GM23338 (cell line): ENCODE measurements at regions not wholly inside any gene's neighbourhood (a gene's known extent, or its start where the extent isn't known, plus 50 kb on each side); places are given as distances from the start of the nearest gene placed in this dataset.

Experiments used
- ATAC-seq: fragments of 200-7000 bp; cut with Tn5 transposase; 3 replicates; pipeline ENCODE4 v1.9.1; 2020
- DNase-seq: peaks from one replicate; pipeline ENCODE4 v3.0.0-alpha.2; 2015; ENCODE audit warnings: low spot score
- H2AFZ ChIP-seq: fragments of 200-600 bp; sonication (generic); 2 replicates; pipeline ENCODE4 v1.8.0; 2016; ENCODE audit warnings: antibody characterized with exemption, mild to moderate bottlenecking, moderate library complexity
- H3F3A ChIP-seq: fragments of 200-600 bp; sonication (generic); replicated peaks from 2 replicates; pipeline ENCODE4 v1.8.0; 2017; ENCODE audit warnings: antibody characterized with exemption, mixed run types, low read depth
- H3K27ac ChIP-seq: fragments of 200-600 bp; sonication (generic); 2 replicates; pipeline ENCODE4 v1.6.1; 2016; ENCODE audit warnings: low read depth
- H3K27me3 ChIP-seq: fragments of 200-600 bp; sonication (generic); 2 replicates; pipeline ENCODE4 v1.8.0; 2016; ENCODE audit warnings: mild to moderate bottlenecking, mixed run types, moderate library complexity; ENCODE audit not compliant: insufficient read depth
- H3K36me3 ChIP-seq: fragments of 200-600 bp; sonication (generic); 2 replicates; pipeline ENCODE4 v1.8.0; 2016; ENCODE audit warnings: mild to moderate bottlenecking; ENCODE audit not compliant: insufficient read depth
- H3K4me1 ChIP-seq: fragments of 200-600 bp; sonication (generic); 2 replicates; pipeline ENCODE4 v1.8.0; 2016; ENCODE audit warnings: mild to moderate bottlenecking, moderate library complexity; ENCODE audit not compliant: insufficient read depth
- H3K4me2 ChIP-seq: fragments of 200-600 bp; sonication (generic); 2 replicates; pipeline ENCODE4 v1.7.1; 2017; ENCODE audit warnings: mixed run types
- H3K4me3 ChIP-seq: fragments of 200-600 bp; sonication (generic); 2 replicates; pipeline ENCODE4 v1.6.1; 2016; ENCODE audit warnings: mixed run types
- H3K79me2 ChIP-seq: fragments of 200-600 bp; sonication (generic); replicated peaks from 2 replicates; pipeline ENCODE4 v1.8.0; 2017; ENCODE audit warnings: mild to moderate bottlenecking; ENCODE audit not compliant: insufficient read depth
- H3K9me2 ChIP-seq: fragments of 200-600 bp; sonication (generic); 2 replicates; pipeline ENCODE4 v1.8.0; 2017; ENCODE audit not compliant: insufficient read depth
- H4K20me1 ChIP-seq: fragments of 200-600 bp; sonication (generic); replicated peaks from 2 replicates; pipeline ENCODE4 v1.8.0; 2017; ENCODE audit warnings: mild to moderate bottlenecking; ENCODE audit not compliant: insufficient read depth
- H3K27ac Mint-ChIP-seq: 2 replicates; pipeline ENCODE4 v1.8.0; 2020; ENCODE audit warnings: inconsistent platforms, mild to moderate bottlenecking, moderate library complexity, mixed read lengths
- H3K27me3 Mint-ChIP-seq: 3 replicates; pipeline ENCODE4 v1.8.0; 2022; ENCODE audit warnings: low read depth, mild to moderate bottlenecking, moderate library complexity, mixed read lengths, inconsistent platforms; ENCODE audit not compliant: insufficient read depth, poor library complexity
- H3K36me3 Mint-ChIP-seq: 3 replicates; pipeline ENCODE4 v1.8.0; 2021; ENCODE audit warnings: low read depth, mild to moderate bottlenecking, inconsistent platforms, moderate library complexity, mixed read lengths
- H3K4me1 Mint-ChIP-seq: 3 replicates; pipeline ENCODE4 v1.8.0; 2020; ENCODE audit warnings: mild to moderate bottlenecking, inconsistent platforms, mixed read lengths
- H3K4me3 Mint-ChIP-seq: 3 replicates; pipeline ENCODE4 v1.8.0; 2021; ENCODE audit warnings: moderate library complexity, mild to moderate bottlenecking, inconsistent platforms, mixed read lengths
- H3K9me3 Mint-ChIP-seq: 3 replicates; pipeline ENCODE4 v1.8.0; 2020; ENCODE audit warnings: moderate library complexity, mild to moderate bottlenecking, inconsistent platforms, mixed read lengths
- CREB1 ChIP-seq: fragments of 250-450 bp; sonication (Bioruptor Pico); IDR thresholded peaks from 2 replicates; pipeline ENCODE4 v1.5.0; 2020; ENCODE audit warnings: low read depth, mild to moderate bottlenecking, moderate library complexity
- CTCF ChIP-seq, 2 experiments: fragments of 200-600 bp in 1 of 2; sonication (generic) in 1 of 2; conservative IDR thresholded peaks; 2 replicates each; pipeline versions ENCODE4 v1.5.1 to v1.6.1; 2016 to 2017; ENCODE audit warnings: antibody characterized with exemption in 2 of 2, low read depth in 2 of 2, mild to moderate bottlenecking in 2 of 2, moderate library complexity in 1 of 2
- EZH2 ChIP-seq: fragments of 200-600 bp; sonication (generic); IDR thresholded peaks from one replicate; pipeline ENCODE4 v1.8.0; 2017; ENCODE audit warnings: antibody characterized with exemption, mild to moderate bottlenecking, low read depth; ENCODE audit not compliant: unreplicated experiment
- EZH2phosphoT487 ChIP-seq: fragments of 200-600 bp; sonication (generic); IDR thresholded peaks from one replicate; pipeline ENCODE4 v1.8.1; 2018; ENCODE audit warnings: antibody characterized with exemption; ENCODE audit not compliant: unreplicated experiment
- JUNB ChIP-seq: IDR thresholded peaks from one replicate; pipeline ENCODE4 v1.6.1; 2016; ENCODE audit warnings: antibody characterized with exemption; ENCODE audit not compliant: unreplicated experiment
- NANOG ChIP-seq: IDR thresholded peaks from 2 replicates; pipeline ENCODE4 v1.6.1; 2016; ENCODE audit warnings: antibody characterized with exemption, borderline replicate concordance
- REST ChIP-seq: IDR thresholded peaks from one replicate; pipeline ENCODE4 v1.6.1; 2018; ENCODE audit warnings: antibody characterized with exemption; ENCODE audit not compliant: unreplicated experiment
- STAT1 ChIP-seq: IDR thresholded peaks from one replicate; pipeline ENCODE4 v1.6.1; 2016; ENCODE audit warnings: antibody characterized with exemption; ENCODE audit not compliant: unreplicated experiment
- ZNF114 ChIP-seq: fragments of 250-450 bp; sonication (Bioruptor Pico); IDR thresholded peaks from 2 replicates; pipeline ENCODE4 v1.5.0; 2020; ENCODE audit warnings: mild to moderate bottlenecking, moderate library complexity
- ZNF331 ChIP-seq: fragments of 250-450 bp; sonication (Bioruptor Pico); IDR thresholded peaks from 2 replicates; pipeline ENCODE4 v1.5.0; 2020; ENCODE audit warnings: low read depth, mild to moderate bottlenecking, moderate library complexity

GRCh38 chr18:54035927-54036326 lies 188.5 kb downstream of the MBD2 start (continued):
- no peak for TF ChIP-seq NANOG

GRCh38 chr18:54033052-54033451 lies 191.4 kb downstream of the MBD2 start:
- Histone ChIP-seq H3F3A (no peaks in the 10 kb centered on the region), H3K79me2 (no peaks in the 10 kb centered on the region), H3K36me3 (no peaks in the 10 kb centered on the region), H4K20me1 (no peaks in the 10 kb centered on the region), H3K4me3 (no peak overlapping the region), H3K4me2 (no peak overlapping the region), H3K27me3 (no peaks in the 10 kb centered on the region), H3K9me2 (peaks cover 13% of the 10 kb centered on the region), H3K4me1 (no peaks in the 10 kb centered on the region), H3K27ac (no peak overlapping the region), H2AFZ (no peak overlapping the region)
- TF ChIP-seq STAT1, result no peak
- TF ChIP-seq ZNF114 (CRISPR knock-in tag), result no peak
- no peak for TF ChIP-seq CREB1 (CRISPR knock-in tag)
- no peak for TF ChIP-seq NANOG
- TF ChIP-seq CTCF (conservative IDR thresholded peaks at IDR 0.05; ENCODE audit: low read depth in 2 of 2), result no peak
- TF ChIP-seq REST, result no peak
- TF ChIP-seq EZH2, result no peak
- TF ChIP-seq ZNF331 (CRISPR knock-in tag), result no peak
- Mint-ChIP-seq H3K4me1 (peaks cover under 1% of the 10 kb centered on the region; the same call in 1 of the 3 replicates), H3K27me3 (no peaks in the 10 kb centered on the region), H3K4me3 (no peak overlapping the region), H3K9me3 (no peaks in the 10 kb centered on the region; the same call in 2 of the 3 replicates), H3K36me3 (no peaks in the 10 kb centered on the region), H3K27ac (no peak overlapping the region)
- ATAC-seq (no peak), DNase-seq (no peak)

- H3K4me1 ChIP-seq, result no peaks in the 10 kb centered on the region
- H3K36me3 ChIP-seq, result no peaks in the 10 kb centered on the region
- Mint-ChIP-seq H3K27ac (no peak overlapping the region), H3K27me3 (no peaks in the 10 kb centered on the region), H3K36me3 (no peaks in the 10 kb centered on the region), H3K9me3 (no peaks in the 10 kb centered on the region; the same call in 2 of the 3 replicates), H3K4me3 (no peak overlapping the region), H3K4me1 (peaks cover 7% of the 10 kb centered on the region; the same call in 2 of the 3 replicates)
- no peak overlapping the region for H3K27ac ChIP-seq
- ATAC-seq (no peak), DNase-seq (no peak)
- H3K9me2 ChIP-seq, result peaks cover 13% of the 10 kb centered on the region
- no peak overlapping the region for H3K4me3 ChIP-seq
- H3F3A ChIP-seq, result no peaks in the 10 kb centered on the region
- no peaks in the 10 kb centered on the region for H3K79me2 ChIP-seq
- no peak overlapping the region for H2AFZ ChIP-seq
- no peaks in the 10 kb centered on the region for H3K27me3 ChIP-seq
- TF ChIP-seq JUNB (no peak), EZH2phosphoT487 (no peak), ZNF331 (CRISPR knock-in tag) (no peak), STAT1 (no peak), REST (no peak), ZNF114 (CRISPR knock-in tag) (no peak), NANOG (no peak), CTCF (conservative IDR thresholded peaks at IDR 0.05; ENCODE audit: low read depth in 2 of 2) (no peak)
- H3K4me2 ChIP-seq, result no peak overlapping the region
- H4K20me1 ChIP-seq, result no peaks in the 10 kb centered on the region
Measured at GRCh38 chr18:54032412-54032811, 192.1 kb downstream of the MBD2 start.
